ENCODE measurements at regions not wholly inside any gene's neighbourhood (a gene's known extent, or its start where the extent isn't known, plus 50 kb on each side); places are given as distances from the start of the nearest gene placed in this dataset.

- no peak overlapping the region for H3K4me2 ChIP-seq (ENCODE audit: insufficient read depth in 1 of 2, low read depth in 2 of 2, low read length in 2 of 2)
- no peak overlapping the region; a peak in 1 of 7 replicates for H3K9ac ChIP-seq (replicated peaks in 1 of 4; ENCODE audit: extremely low read depth in 1 of 4, low read depth in 3 of 4, low read length in 3 of 4)
- FAIRE-seq (no peak), DNase-seq (ENCODE audit: low read depth in 1 of 2, low spot score in 2 of 2) (no peak)
- H4K5ac ChIP-seq (ENCODE audit: insufficient read length, low read depth, low read length): no peak overlapping the region
- H3K23ac ChIP-seq (ENCODE audit: insufficient read length): no peak overlapping the region
- H3K18ac ChIP-seq (ENCODE audit: extremely low read depth, low read length): no peak overlapping the region
- no peaks in the 10 kb centered on the region for H3K4me1 ChIP-seq (replicated peaks in 1 of 4; ENCODE audit: control insufficient read depth in 3 of 4, insufficient read depth in 4 of 4, low read length in 3 of 4)
- no peak overlapping the region for H2AK5ac ChIP-seq (ENCODE audit: low read depth, low read length)
- H3K56ac ChIP-seq (replicated peaks; ENCODE audit: insufficient read length, low read depth, low read length): no peak overlapping the region
- no peaks in the 10 kb centered on the region for H3K9me3 ChIP-seq (ENCODE audit: insufficient read depth in 2 of 2, low read depth in 1 of 2, low read length in 1 of 2)
- H4K20me1 ChIP-seq (replicated peaks in 1 of 2; ENCODE audit: control insufficient read depth in 1 of 2, insufficient read depth in 2 of 2, low read length in 2 of 2): no peaks in the 10 kb centered on the region
- no peaks in the 10 kb centered on the region for H3K27me3 ChIP-seq (replicated peaks in 1 of 4; ENCODE audit: control insufficient read depth in 3 of 4, extremely low read depth in 1 of 4, insufficient read depth in 3 of 4, low read length in 3 of 4)
- ChIA-PET POLR2A (ENCODE audit: partially characterized antibody) (no interaction called here), CTCF (ENCODE audit: partially characterized antibody) (interaction anchor here (0.7 to 2.9 kb wide), 2 partner anchors 25 to 149 kb away, joined by 4 to 8 read pairs; no protein-coding TSS in a partner anchor)
- no peak overlapping the region for H2BK15ac ChIP-seq (ENCODE audit: low read length)
- WGBS, 2 experiments (ENCODE audit: extremely low coverage in 1 of 2, insufficient coverage in 1 of 2, insufficient read length in 1 of 2, insufficient replicate concordance in 2 of 2, low coverage in 1 of 2, low lambda C conversion rate in 2 of 2, missing lambda C conversion rate in 1 of 2): 88% methylated on average over 12 of the region's 12 CpGs; no CpG with 5 or more reads in 1 of the 2 experiments
- peak overlapping the region; percentile 41; the same call in 1 of the 2 replicates for H2AFZ ChIP-seq (ENCODE audit: low read length)
- H3K4me3 ChIP-seq (ENCODE audit: extremely low read depth in 1 of 4, insufficient read depth in 2 of 4, low read depth in 3 of 4, low read length in 4 of 4): no peak overlapping the region
- H3K23me2 ChIP-seq (ENCODE audit: low read depth, low read length): no peaks in the 10 kb centered on the region; the same call in 1 of the 2 replicates
- no peak overlapping the region for H2BK5ac ChIP-seq (ENCODE audit: low read depth, low read length)
- H3K27ac ChIP-seq (ENCODE audit: low read depth, low read length): no peak overlapping the region
- no peak overlapping the region for H4K91ac ChIP-seq (replicated peaks; ENCODE audit: insufficient read length, low read length)
- no peaks in the 10 kb centered on the region for H3K79me2 ChIP-seq (ENCODE audit: control insufficient read depth in 1 of 2, insufficient read depth in 2 of 2, low read length in 2 of 2)
- no peak overlapping the region for H3K14ac ChIP-seq (ENCODE audit: insufficient read length)
- no peak overlapping the region for H3K4ac ChIP-seq (replicated peaks; ENCODE audit: insufficient read length, low read depth, low read length)
- H2BK20ac ChIP-seq (ENCODE audit: low read length): no peak overlapping the region
- H2BK12ac ChIP-seq (ENCODE audit: low read depth, low read length): no peak overlapping the region
- H3K79me1 ChIP-seq (ENCODE audit: low read depth, low read length): no peaks in the 10 kb centered on the region
- no peak overlapping the region for H4K8ac ChIP-seq (ENCODE audit: extremely low read depth, insufficient read depth, low read length)
- H2BK120ac ChIP-seq (replicated peaks; ENCODE audit: low read depth, low read length): no peak overlapping the region
- no peaks in the 10 kb centered on the region for H3K36me3 ChIP-seq (ENCODE audit: control insufficient read depth in 2 of 4, insufficient read depth in 4 of 4, low read length in 3 of 4)
- TF ChIP-seq SUZ12 (IDR thresholded peaks at IDR 0.05; ENCODE audit: low read length) (no peak), RFX5 (IDR thresholded peaks at IDR 0.05; ENCODE audit: borderline replicate concordance, low read depth, low read length) (no peak), GABPA (IDR thresholded peaks at IDR 0.05; ENCODE audit: borderline replicate concordance, insufficient read depth, low read length) (no peak), POLR2A (IDR thresholded peaks at IDR 0.05; ENCODE audit: control extremely low read depth in 1 of 2, low read depth in 2 of 2, low read length in 2 of 2) (no peak), CHD2 (IDR thresholded peaks at IDR 0.05; ENCODE audit: low read length) (no peak), EGR1 (IDR thresholded peaks at IDR 0.05; ENCODE audit: borderline replicate concordance, low read depth, low read length) (no peak), BRCA1 (IDR thresholded peaks at IDR 0.05; ENCODE audit: low read depth, low read length) (no peak), E2F6 (IDR thresholded peaks at IDR 0.05) (no peak), KDM1A (IDR thresholded peaks at IDR 0.05; ENCODE audit: borderline replicate concordance, low read length) (no peak), ASH2L (IDR thresholded peaks at IDR 0.05; ENCODE audit: low read length) (no peak), SAP30 (IDR thresholded peaks at IDR 0.05; ENCODE audit: insufficient read depth, insufficient replicate concordance, low read length) (no peak), KDM5A (IDR thresholded peaks at IDR 0.05; ENCODE audit: low read length) (no peak), TAF1 (IDR thresholded peaks at IDR 0.05; ENCODE audit: low read depth, low read length) (no peak), SP1 (IDR thresholded peaks at IDR 0.05; ENCODE audit: low read depth, low read length) (no peak)
Measured at GRCh38 chr6:149140137-149140909, 177.2 kb upstream of the TAB2 start.

Data from H1 (cell line).